GM12873 (cell line): ENCODE measurements at regions not wholly inside any gene's neighbourhood (a gene's known extent, or its start where the extent isn't known, plus 50 kb on each side); places are given as distances from the start of the nearest gene placed in this dataset.

Experiments used
- TF ChIP-seq, protein P1 (sequence below): IDR thresholded peaks from 2 replicates; pipeline ENCODE4 v1.5.1; 2012; ENCODE audit warnings: low read depth, mild to moderate bottlenecking, moderate library complexity, low read length, control low read depth; ENCODE audit not compliant: insufficient read depth; ENCODE audit errors: missing control alignments

DNA sequence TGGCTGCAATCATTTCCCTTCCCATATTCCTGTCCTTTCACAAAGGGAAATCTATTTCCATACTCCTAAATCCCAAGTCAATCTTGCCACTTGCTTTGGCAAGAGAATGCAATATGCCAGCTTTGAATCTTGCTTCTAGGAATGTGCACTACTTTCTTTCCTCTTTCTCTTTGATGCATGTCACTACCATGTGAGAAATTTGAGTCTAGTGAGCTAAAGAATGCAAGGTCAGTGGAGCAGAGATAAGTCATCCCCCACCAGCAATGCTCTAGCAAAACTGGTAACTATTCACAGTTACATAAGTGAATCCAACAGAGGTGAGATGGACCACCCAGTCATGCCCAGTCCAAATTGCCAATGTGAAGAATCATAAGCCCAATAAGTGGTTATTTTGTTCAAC lies 910.4 kb downstream of the RAB28 start:
- TF ChIP-seq, protein P1, sequence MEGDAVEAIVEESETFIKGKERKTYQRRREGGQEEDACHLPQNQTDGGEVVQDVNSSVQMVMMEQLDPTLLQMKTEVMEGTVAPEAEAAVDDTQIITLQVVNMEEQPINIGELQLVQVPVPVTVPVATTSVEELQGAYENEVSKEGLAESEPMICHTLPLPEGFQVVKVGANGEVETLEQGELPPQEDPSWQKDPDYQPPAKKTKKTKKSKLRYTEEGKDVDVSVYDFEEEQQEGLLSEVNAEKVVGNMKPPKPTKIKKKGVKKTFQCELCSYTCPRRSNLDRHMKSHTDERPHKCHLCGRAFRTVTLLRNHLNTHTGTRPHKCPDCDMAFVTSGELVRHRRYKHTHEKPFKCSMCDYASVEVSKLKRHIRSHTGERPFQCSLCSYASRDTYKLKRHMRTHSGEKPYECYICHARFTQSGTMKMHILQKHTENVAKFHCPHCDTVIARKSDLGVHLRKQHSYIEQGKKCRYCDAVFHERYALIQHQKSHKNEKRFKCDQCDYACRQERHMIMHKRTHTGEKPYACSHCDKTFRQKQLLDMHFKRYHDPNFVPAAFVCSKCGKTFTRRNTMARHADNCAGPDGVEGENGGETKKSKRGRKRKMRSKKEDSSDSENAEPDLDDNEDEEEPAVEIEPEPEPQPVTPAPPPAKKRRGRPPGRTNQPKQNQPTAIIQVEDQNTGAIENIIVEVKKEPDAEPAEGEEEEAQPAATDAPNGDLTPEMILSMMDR: no peak

GRCh38 chr4:12562476-12563140 lies 921.5 kb downstream of the RAB28 start:
- TF ChIP-seq, protein P1: no peak

DNA sequence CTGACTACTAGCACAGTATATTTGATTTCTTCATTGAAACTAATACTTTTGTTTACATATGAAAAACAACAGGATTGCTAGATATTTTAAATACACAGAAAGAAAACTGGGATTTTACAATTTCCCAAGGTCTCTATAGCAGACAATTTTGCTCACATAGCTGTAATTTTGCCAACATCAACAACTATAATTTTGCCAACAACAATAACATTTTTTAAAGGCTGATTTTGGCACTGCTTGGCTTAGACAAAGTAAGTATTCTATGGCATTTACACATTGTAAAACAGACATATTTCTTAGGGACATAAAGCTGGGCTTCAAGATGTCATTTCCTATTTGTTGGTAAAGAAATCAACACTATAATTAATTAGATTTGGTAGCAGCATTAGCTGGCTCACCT lies 922.1 kb downstream of the RAB28 start:
- TF ChIP-seq, protein P1: no peak

DNA sequence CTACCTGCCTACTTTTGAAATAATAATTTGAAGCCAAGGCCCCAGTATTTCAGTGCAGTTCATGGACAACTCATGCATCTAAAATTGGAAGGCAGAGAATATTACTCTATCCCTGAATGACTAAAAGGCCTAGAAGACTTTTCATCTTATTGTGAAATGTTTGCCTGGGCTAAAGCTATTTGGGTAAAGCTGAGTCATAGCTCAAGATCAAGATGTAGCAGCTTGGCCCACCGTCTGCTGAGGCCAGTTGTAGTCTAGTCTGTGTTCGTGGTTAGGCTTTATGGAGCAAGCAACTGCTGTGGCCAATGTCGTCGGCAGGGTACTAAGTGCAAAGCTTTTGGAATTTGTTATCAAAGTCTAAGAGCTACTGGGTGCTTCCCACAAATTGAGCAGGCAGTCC lies 929.1 kb downstream of the RAB28 start:
- TF ChIP-seq, protein P1: no peak

DNA sequence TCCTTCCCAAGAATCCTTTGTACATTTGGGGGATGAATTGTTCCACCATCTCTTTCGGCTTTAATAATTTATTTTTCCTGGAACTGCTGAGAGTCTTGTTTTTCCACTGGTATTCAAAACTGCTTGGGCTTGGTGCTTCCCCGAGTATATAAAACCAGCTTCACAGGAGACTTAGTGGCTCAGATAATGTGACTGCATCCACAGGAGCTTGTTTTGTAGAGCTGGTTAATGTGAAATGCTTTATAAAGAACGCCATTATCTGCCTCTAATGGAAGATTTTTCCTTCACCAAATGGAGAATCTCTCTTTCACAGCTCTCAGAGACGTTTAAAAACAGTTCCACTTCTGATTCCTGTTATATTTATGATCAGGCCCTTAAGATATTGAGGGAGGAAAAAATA lies 935.5 kb downstream of the RAB28 start:
- TF ChIP-seq, protein P1: no peak

GRCh38 chr4:12545812-12546211 lies 938.3 kb downstream of the RAB28 start:
- TF ChIP-seq, protein P1: no peak

- TF ChIP-seq, protein P1: no peak
Observed at GRCh38 chr4:12538162-12538561, 946.0 kb downstream of the RAB28 start.
